ENCODE measurements at regions not wholly inside any gene's neighbourhood (a gene's known extent, or its start where the extent isn't known, plus 50 kb on each side); places are given as distances from the start of the nearest gene placed in this dataset.
A peak's percentile ranks its signal among the peaks of the same experiment; 100 is the strongest.
"Not testable (repeated sequence)": the region's sequence is repeated elsewhere in the genome, so short reads cannot be mapped to it uniquely, and the experiment has no call there.

GRCh38 chr4:100875296-100876068 is 357.7 kb upstream of the EMCN start:
- Histone ChIP-seq H3K4me3 (ENCODE audit: insufficient read depth, low read length) (no peak overlapping the region), H4K20me1 (ENCODE audit: insufficient read depth, low read length) (no peaks in the 10 kb centered on the region), H2AFZ (ENCODE audit: low read length) (no peak overlapping the region), H3K4me2 (ENCODE audit: insufficient read depth, low read length) (no peak overlapping the region), H3K4me1 (ENCODE audit: insufficient read depth, low read length) (no peaks in the 10 kb centered on the region), H3K36me3 (ENCODE audit: insufficient read depth, low read length) (no peaks in the 10 kb centered on the region), H3K79me2 (ENCODE audit: insufficient read depth, low read length) (no peaks in the 10 kb centered on the region), H3K27ac (ENCODE audit: low read depth, low read length) (no peak overlapping the region), H3K27me3 (ENCODE audit: insufficient read depth, low read length) (no peaks in the 10 kb centered on the region), H3K9me3 (ENCODE audit: low read depth, low read length) (no peaks in the 10 kb centered on the region)
- DNase-seq (ENCODE audit: insufficient read length, low spot score, missing footprints): no peak
- TF ChIP-seq CTCF (IDR thresholded peaks at IDR 0.05; ENCODE audit: extremely low read depth, low read depth, low read length): no peak

- Histone ChIP-seq H3K4me1 (ENCODE audit: insufficient read depth, low read length) (no peaks in the 10 kb centered on the region), H3K27me3 (ENCODE audit: insufficient read depth, low read length) (no peaks in the 10 kb centered on the region), H3K9me3 (ENCODE audit: low read depth, low read length) (no peaks in the 10 kb centered on the region), H3K4me2 (ENCODE audit: insufficient read depth, low read length) (no peak overlapping the region), H3K36me3 (ENCODE audit: insufficient read depth, low read length) (no peaks in the 10 kb centered on the region), H3K27ac (ENCODE audit: low read depth, low read length) (no peak overlapping the region), H3K79me2 (ENCODE audit: insufficient read depth, low read length) (no peaks in the 10 kb centered on the region), H2AFZ (ENCODE audit: low read length) (no peak overlapping the region), H3K4me3 (ENCODE audit: insufficient read depth, low read length) (no peak overlapping the region), H4K20me1 (ENCODE audit: insufficient read depth, low read length) (no peaks in the 10 kb centered on the region)
- no peak for TF ChIP-seq CTCF (IDR thresholded peaks at IDR 0.05; ENCODE audit: extremely low read depth, low read depth, low read length)
- DNase-seq (ENCODE audit: insufficient read length, low spot score, missing footprints): no peak
These were observed 355.0 kb upstream of the EMCN start for GRCh38 chr4:100872811-100873210.

GRCh38 chr4:100870940-100871772 is 353.3 kb upstream of the EMCN start:
- no peaks in the 10 kb centered on the region for H3K27me3 ChIP-seq (ENCODE audit: insufficient read depth, low read length)
- no peak overlapping the region for H3K4me2 ChIP-seq (ENCODE audit: insufficient read depth, low read length)
- no peaks in the 10 kb centered on the region for H4K20me1 ChIP-seq (ENCODE audit: insufficient read depth, low read length)
- no peak overlapping the region for H3K27ac ChIP-seq (ENCODE audit: low read depth, low read length)
- no peak for TF ChIP-seq CTCF (IDR thresholded peaks at IDR 0.05; ENCODE audit: extremely low read depth, low read depth, low read length)
- no peaks in the 10 kb centered on the region for H3K4me1 ChIP-seq (ENCODE audit: insufficient read depth, low read length)
- H3K36me3 ChIP-seq (ENCODE audit: insufficient read depth, low read length): no peaks in the 10 kb centered on the region
- H3K4me3 ChIP-seq (ENCODE audit: insufficient read depth, low read length): no peak overlapping the region
- no peaks in the 10 kb centered on the region for H3K9me3 ChIP-seq (ENCODE audit: low read depth, low read length)
- no peaks in the 10 kb centered on the region for H3K79me2 ChIP-seq (ENCODE audit: insufficient read depth, low read length)
- DNase-seq (ENCODE audit: insufficient read length, low spot score, missing footprints): no peak
- no peak overlapping the region for H2AFZ ChIP-seq (ENCODE audit: low read length)

GRCh38 chr4:100869276-100869675 is 351.5 kb upstream of the EMCN start:
- Histone ChIP-seq H2AFZ (ENCODE audit: low read length) (no peak overlapping the region), H3K4me1 (ENCODE audit: insufficient read depth, low read length) (no peaks in the 10 kb centered on the region), H3K27me3 (ENCODE audit: insufficient read depth, low read length) (no peaks in the 10 kb centered on the region), H3K9me3 (ENCODE audit: low read depth, low read length) (no peaks in the 10 kb centered on the region), H3K4me2 (ENCODE audit: insufficient read depth, low read length) (no peak overlapping the region), H3K27ac (ENCODE audit: low read depth, low read length) (no peak overlapping the region), H3K4me3 (ENCODE audit: insufficient read depth, low read length) (no peak overlapping the region), H3K79me2 (ENCODE audit: insufficient read depth, low read length) (no peaks in the 10 kb centered on the region), H3K36me3 (ENCODE audit: insufficient read depth, low read length) (no peaks in the 10 kb centered on the region), H4K20me1 (ENCODE audit: insufficient read depth, low read length) (no peaks in the 10 kb centered on the region)
- no peak for TF ChIP-seq CTCF (IDR thresholded peaks at IDR 0.05; ENCODE audit: extremely low read depth, low read depth, low read length)
- DNase-seq (ENCODE audit: insufficient read length, low spot score, missing footprints): peak; percentile 8

GRCh38 chr4:100868281-100868680 is 350.5 kb upstream of the EMCN start:
- not testable (repeated sequence) for H3K4me3 ChIP-seq (ENCODE audit: insufficient read depth, low read length); H3K4me2 ChIP-seq (ENCODE audit: insufficient read depth, low read length); H3K79me2 ChIP-seq (ENCODE audit: insufficient read depth, low read length); H3K27me3 ChIP-seq (ENCODE audit: insufficient read depth, low read length); H4K20me1 ChIP-seq (ENCODE audit: insufficient read depth, low read length); H3K4me1 ChIP-seq (ENCODE audit: insufficient read depth, low read length); H3K36me3 ChIP-seq (ENCODE audit: insufficient read depth, low read length); H2AFZ ChIP-seq (ENCODE audit: low read length); H3K9me3 ChIP-seq (ENCODE audit: low read depth, low read length); DNase-seq (ENCODE audit: insufficient read length, low spot score, missing footprints); H3K27ac ChIP-seq (ENCODE audit: low read depth, low read length)

All from osteoblast (primary cell).